Adrenal gland (tissue), 5 donors: ENCODE measurements at regions not wholly inside any gene's neighbourhood (a gene's known extent, or its start where the extent isn't known, plus 50 kb on each side); places are given as distances from the start of the nearest gene placed in this dataset.

ENCODE experiments used
- CTCF ChIP-seq, 6 experiments: fragments of 450-650 bp in 4 of 6; fragments of 200-600 bp in 2 of 6; sonication (generic) in 1 of 6; IDR thresholded peaks; 1 replicate in 5 of 6; 2 replicates in 1 of 6; pipeline versions ENCODE4 v1.5.1 to v1.8.0; 2016 to 2021; ENCODE audit warnings: antibody characterized with exemption in 6 of 6, mild to moderate bottlenecking in 2 of 6, moderate library complexity in 1 of 6
- POLR2A ChIP-seq, 2 donors: fragments of 450-650 bp; IDR thresholded peaks; one replicate each; pipeline ENCODE4 v1.6.1; 2017; ENCODE audit warnings: antibody characterized with exemption in 2 of 2, mild to moderate bottlenecking in 2 of 2, moderate library complexity in 1 of 2
- donor health status: DM: no; HTN: no; CAD: no.

GRCh38 chr4:134539729-134540231 lies 338.2 kb upstream of the PABPC4L start:
- TF ChIP-seq POLR2A (IDR thresholded peaks at IDR 0.05) (no peak), CTCF (IDR thresholded peaks at IDR 0.05) (no peak)
